ENCODE measurements at regions not wholly inside any gene's neighbourhood (a gene's known extent, or its start where the extent isn't known, plus 50 kb on each side); places are given as distances from the start of the nearest gene placed in this dataset.
"Not testable (repeated sequence)": the region's sequence is repeated elsewhere in the genome, so short reads cannot be mapped to it uniquely, and the experiment has no call there.

DNA sequence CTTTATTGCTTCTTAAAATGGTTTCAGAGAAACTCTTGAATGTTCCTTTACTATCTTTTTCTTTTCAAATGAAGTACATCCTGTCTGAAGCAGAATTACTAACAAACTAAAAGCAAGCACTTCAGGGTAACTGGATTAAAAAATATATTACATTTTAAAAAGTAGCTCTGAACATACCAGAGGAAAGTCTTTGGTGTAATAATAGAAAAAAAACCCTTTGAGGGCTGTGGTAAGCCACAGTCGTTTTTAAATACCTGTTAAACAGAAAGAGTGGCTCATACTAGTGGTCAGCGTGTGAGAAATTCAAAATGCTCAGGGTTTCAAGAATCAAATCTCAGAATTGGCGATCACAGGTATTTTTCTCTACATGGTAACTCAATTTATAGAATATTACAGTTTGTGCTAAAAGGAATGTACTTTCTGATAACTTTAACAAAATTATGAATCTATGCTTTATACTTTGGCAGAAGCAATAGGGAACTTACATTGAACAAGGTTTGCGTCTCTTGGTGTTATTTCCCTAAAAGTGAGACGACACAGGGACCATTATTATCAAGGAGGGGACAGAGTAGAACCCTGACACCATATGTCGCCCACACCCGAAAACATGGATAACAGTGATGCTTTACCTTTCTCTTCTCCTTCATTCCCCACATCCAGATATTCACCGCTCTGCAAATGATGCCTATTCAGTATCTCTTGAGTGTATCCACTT, 97.0 kb upstream of the DPH5 start:
- DNase-seq (ENCODE audit: low read depth), result no peak

DNA sequence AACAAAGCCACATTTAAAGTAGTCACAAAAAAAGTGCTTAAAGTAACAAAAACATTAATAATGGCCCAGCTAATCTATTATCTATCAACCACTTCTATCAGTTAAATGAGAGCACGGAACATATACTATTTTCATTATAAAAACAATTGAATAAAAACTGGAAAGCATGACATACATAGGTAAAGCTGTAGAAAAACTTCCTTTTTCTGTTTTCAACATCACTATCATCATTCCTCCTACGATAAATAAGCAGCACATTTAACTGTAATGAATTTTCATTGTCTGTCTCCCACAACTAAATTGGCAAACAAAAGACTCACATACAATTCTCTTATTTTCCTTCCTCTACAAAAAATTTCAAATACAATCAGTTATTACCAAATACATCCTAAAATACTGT, 96.4 kb upstream of the DPH5 start:
- DNase-seq (ENCODE audit: low read depth), result no peak

DNA sequence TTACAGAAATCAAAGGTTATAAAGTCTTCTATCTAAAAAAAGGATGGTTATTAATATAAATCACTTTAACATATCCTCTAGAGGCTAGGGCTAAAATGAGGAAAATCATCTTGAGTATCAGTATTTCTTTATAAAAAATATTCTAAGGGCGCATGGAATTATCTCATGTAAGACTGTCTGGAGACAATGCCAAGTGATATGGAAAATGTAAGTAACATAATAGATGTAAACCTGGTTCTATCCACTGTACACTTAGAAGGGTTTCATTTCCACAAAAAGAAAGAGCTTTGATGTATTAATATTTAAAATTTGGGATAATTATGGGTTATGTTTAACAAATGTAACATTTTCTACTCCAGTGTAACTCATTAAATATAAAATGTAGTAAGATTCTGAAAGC, 95.9 kb upstream of the DPH5 start:
- DNase-seq (ENCODE audit: low read depth), result no peak

DNA sequence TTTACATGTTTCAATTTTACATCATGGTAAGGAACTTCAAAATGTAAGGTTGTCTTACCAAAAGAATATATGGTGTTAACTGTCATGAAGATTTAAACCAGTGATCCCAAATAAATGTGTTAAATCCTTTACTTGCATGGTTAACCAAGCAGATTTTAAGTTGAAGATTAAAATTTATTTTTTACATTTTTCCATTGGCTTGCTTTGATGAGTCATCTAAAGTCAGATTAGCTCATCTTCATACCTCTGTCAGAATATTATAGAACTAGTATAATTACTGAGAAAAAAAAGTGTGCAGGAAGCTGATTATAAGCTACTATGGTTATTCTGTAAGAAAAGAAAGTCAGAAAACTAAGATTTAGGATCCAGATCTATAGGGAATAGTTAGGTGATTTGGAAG, 95.3 kb upstream of the DPH5 start:
- DNase-seq (ENCODE audit: low read depth), result no peak

DNA sequence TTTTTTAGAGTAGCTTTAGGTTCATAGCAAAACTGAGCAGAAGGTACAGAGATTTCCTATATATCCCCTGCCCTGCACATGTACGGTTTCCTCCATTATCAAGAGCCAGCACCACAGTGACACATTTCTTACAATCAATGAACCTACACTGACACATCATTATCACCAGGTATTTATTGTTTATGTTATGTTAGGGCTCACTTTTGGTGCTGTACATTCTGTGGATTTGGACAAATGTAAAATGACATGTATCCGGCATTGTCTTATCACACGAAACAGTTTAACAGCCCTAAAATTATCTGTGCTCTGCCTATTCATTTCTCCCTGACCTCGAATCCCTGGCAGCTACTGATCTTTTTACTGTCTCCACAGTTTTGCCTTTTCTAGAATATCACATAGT, 93.7 kb upstream of the DPH5 start:
- no peak for DNase-seq (ENCODE audit: low read depth)

DNA sequence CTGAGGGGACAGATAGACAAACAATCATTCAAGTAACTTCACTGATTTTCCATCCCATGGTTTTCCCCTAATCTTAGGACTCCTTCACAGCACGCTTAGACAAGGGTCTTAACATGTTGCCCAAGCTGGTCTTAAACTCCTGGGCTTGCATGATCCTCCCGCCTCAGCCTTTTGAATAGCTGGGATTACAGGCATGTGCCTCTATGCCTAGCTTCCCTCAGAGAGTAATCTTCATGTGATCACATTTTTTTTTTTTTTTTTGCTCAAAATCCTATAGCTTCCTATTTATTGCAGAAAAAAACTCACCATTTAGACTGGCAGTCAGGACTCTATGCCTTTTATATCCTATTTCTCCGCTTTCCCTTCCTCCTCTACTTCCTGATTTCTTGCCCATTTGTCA, 90.4 kb upstream of the DPH5 start:
- no peak for DNase-seq (ENCODE audit: low read depth)

DNA sequence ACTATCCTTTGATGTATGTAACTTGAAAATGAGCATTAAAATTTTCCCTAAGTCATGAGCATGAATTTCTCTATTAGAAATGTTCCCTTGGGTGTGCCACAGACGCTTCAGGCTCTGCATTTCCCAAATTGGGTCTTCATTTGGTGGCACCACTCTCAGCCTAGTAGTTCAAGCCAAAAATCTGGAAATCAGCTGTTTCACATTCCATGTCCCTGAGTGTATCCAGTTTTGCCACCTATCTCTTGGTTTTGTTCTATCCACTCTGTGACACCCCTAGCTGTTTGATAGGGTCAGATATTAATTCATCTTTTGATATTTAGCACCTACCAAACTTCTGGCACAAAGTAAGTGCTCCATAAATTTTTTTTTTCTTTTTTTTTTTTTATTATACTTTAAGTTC, 89.5 kb upstream of the DPH5 start:
- no peak for DNase-seq (ENCODE audit: low read depth)

DNA sequence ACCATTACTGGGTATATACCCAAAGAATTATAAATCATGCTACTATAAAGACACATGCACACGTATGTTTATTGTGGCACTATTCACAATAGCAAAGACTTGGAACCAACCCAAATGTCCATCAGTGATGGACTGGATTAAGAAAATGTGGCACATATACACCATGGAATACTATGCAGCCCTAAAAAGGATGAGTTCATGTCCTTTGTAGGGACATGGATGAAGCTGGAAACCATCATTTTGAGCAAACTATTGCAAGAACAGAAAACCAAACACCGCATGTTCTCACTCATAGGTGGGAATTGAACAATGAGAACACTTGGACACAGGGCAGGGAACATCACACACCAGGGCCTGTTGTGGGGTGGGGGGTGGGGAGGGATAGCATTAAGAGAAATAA, 88.5 kb upstream of the DPH5 start:
- not testable (repeated sequence) for DNase-seq (ENCODE audit: low read depth)

DNA sequence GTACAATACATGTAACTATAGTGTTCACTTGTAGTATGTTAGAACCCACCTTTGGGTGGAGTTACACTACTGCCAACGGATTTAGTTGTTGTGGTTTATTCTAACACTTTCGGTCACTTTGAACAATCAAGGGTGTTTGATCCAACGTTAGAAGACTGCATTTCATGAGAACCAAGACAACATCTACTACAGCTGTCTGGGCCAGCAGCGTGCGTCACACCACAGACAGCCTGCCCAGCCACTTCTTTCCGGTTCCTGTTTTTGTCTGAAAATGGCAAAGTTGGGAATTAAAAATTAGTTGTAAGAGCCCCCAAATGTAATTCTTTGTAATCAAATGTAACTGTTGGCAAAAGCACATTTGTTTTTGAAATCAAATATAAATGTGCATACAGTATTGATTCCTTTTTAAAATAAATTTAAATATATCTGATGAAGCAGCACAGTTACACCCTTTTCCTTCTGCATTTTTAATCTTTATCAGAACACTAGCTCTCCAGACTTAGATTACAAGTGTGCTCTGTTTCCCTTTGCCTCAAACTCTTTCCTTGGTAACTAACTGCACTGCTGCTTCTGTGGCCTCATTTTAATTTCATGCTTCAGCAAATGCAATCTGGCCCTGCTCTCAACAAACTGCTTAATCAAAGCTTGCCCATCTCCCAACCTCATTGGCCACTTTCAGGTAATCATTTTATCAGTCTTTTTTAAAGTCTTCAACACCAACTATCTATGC, 86.6 kb upstream of the DPH5 start:
- DNase-seq (ENCODE audit: low read depth), result peak; percentile 70

DNA sequence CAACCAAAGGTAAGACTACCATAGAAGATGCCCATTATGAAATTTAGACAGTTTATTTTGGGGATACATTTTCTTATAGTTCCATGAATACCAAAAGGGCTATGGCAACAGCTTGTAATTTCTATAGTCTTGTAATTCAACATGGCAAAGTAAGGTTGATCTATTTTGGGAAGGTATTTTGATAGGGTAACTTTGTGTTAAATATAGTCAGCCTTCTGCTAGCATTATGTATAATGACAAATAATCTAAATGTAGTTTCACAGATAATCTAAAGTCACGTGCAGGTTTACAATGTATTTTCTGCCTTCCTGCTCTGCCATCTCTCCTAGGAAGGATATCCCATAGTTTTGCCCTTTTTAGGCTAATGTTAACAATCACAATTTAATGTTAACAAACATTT, 85.9 kb upstream of the DPH5 start:
- DNase-seq (ENCODE audit: low read depth), result no peak

DNA sequence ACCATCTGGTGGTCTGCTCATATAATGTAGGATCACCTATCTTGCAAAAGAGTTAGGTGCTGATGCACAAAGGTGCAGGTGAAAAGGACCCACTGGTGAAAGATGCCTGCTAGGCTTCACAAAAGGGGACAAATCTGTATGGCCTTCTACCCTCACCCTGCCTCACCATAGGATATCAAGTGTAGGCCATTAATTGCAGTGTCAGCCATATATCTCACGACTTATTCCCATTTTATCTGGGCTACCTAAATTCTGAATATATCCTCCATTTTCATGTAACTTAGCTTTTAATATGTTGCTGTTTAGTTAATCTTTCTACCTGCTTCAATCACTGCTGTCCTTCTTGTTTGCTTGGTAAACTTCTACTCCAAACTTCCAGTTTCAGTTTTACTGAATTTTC, 84.2 kb upstream of the DPH5 start:
- DNase-seq (ENCODE audit: low read depth), result no peak

DNA sequence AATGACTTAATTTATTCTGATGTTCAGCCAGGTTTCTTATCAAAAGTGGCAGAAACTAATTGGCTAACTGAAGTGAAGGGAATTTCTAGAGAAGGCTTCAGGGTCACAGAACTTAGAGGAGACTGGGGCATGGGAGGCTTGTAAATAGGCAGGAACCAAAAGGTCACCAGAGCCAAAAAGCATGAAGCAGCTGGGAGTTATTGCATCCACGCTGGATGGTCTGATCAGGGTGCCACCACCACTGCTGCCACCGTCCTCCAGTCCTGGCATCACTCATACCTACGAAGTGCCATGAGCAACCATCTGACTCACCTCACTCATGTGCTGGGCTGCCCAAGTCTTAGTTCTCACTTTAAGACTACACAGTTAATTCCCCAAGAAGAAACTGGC, 82.5 kb upstream of the DPH5 start:
- no peak for DNase-seq (ENCODE audit: low read depth)

DNA sequence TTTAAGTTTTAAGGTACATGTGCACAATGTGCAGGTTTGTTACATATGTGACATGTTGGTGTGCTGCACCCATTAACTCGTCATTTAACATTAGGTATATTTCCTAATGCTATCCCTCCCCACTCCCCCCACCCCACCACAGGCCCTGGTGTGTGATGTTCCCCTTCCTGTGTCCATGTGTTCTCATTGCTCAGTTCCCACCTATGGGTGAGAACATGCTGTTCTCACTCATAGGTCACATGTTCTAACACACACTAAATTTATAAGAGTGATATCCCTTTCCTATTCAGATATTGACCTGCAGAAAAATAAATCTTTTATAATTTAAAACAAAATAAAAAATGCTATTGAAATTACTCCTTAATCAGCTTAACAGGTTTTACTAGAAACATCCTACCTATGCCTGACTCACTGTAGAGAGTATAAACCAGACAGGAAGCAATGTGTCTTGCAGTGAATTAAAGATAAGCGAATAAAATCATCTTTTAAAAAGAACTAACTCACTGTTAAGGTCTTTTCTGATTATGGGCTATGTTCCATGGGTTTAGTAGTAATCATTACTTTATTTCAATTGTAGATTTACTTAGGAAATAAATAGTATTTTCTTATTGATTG, 82.0 kb upstream of the DPH5 start:
- no peak for DNase-seq (ENCODE audit: low read depth)

DNA sequence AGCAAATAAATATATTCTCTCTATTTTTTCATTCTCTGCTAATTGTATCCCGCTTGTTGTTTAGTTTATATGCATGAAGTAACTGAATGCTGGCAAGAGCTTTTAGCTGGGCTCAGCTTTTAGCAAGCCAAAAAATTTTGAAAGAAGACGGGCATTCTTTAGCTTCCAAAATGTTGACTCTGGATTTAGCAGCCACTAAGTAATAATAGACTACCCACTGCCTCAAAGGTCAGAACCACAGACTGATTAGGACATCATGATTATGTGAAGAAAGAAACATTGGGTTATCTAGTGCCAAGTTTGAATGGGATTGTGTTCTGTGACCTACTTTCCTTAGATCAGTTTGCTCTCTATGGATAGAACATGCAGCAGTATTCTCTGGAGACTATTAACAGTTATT, 80.3 kb upstream of the DPH5 start:
- DNase-seq (ENCODE audit: low read depth), result no peak

DNA sequence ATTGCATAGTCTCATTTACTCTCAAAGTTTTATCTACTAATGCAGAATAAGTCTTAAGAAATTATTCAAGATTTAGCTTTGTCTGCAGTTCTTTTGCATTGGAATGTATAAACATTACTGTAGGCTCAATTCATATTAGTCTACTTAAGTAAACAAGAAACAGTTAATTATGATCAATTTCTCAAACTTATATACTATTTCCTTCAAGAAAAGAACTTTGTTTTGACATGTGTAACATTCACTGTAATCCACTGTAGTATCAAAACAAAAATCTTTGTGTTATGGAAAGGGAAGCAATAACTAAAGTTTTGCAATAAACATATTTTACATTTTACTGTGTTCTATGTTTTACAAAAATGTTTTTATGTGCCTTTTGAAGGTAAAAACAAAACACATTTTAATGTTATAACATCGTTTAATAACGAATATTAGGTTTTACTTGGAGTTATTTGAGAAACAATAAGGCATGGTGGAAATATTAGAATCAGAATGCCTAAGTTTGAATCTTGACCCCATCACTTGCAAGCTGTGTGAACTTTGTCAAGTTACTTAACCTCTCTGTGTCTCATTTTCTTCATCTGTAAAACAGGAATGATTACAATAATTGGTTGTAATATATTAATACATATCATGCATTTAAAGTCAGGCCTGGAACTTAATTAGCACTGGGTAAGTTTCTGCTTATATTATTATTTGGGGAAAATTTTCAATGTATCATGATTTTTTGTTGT, 77.0 kb upstream of the DPH5 start:
- DNase-seq (ENCODE audit: low read depth), result no peak

DNA sequence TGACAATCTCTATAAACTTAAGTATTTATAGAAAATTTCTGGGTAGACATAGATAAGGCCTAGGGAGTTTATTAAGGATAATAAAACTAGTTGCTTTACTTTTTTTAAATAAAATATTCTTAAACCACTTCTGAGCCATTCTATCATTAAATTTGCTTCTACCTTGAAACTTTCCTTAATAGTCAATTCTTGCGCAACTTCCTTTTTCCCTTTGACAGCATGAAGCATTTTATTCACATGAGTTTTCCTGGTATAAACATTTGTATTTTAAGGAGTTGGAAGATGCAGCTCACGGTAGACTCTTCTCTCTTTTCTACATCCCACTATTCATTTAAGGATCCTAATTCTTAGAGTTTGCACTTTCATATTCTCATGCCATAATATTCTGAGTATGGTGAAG, 75.8 kb upstream of the DPH5 start:
- no peak for DNase-seq (ENCODE audit: low read depth)

DNA sequence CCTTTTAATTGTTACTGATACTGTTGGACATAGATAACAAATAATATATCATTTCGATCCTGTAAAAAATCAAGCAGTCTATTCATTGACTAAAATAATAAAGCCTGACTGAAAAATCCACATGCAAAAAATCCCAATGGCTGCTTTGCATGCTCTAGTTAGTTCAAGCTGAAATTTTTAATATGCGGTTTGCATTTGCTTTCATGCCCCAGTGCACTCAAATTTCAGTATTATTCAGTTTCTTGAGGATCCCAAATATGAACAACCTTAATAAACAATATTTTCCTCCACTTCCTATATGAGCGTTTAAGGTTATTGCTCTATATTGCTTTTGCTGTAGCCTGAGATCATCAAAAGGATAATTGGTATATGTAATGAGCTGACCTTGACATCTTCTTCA, 75.1 kb upstream of the DPH5 start:
- DNase-seq (ENCODE audit: low read depth), result no peak

DNA sequence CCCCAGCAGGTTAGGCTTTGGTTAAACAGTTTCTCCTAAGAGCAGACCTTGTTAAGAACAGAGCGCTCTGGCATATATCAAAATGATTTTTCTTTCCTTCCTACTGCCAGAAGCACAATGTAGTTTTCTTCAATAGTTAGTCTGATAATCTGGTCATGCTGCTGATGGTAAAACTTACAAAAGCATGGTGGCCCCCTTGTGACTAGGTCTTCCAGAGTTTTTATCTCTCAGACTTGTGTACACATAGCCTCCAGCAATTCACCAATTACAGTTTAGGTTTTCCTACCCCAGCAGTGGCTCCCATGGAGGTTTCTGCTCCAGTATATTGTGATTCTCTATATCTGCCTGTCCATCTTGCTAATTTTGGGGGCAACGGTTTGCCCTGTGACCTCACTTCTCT, 73.3 kb upstream of the DPH5 start:
- no peak for DNase-seq (ENCODE audit: low read depth)

DNA sequence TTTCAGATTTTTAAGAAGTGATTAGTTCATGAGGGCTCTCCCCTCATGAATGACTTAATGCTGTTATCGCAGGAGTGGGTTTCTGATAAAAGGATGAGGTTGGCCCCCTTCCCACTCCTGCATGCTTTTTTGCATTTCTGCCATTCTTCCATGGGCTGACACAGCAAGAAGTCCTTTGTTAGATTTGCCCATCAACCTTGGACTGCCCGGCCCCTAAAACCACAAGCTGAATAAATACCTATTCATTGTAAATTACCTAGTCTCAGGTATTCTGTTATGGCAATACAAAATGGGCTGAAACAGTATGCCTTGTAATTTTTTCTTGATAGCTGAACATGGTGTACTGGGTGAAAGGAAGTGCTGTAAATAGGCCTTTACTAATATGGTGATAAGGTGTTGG, 72.7 kb upstream of the DPH5 start:
- DNase-seq (ENCODE audit: low read depth), result no peak

DNA sequence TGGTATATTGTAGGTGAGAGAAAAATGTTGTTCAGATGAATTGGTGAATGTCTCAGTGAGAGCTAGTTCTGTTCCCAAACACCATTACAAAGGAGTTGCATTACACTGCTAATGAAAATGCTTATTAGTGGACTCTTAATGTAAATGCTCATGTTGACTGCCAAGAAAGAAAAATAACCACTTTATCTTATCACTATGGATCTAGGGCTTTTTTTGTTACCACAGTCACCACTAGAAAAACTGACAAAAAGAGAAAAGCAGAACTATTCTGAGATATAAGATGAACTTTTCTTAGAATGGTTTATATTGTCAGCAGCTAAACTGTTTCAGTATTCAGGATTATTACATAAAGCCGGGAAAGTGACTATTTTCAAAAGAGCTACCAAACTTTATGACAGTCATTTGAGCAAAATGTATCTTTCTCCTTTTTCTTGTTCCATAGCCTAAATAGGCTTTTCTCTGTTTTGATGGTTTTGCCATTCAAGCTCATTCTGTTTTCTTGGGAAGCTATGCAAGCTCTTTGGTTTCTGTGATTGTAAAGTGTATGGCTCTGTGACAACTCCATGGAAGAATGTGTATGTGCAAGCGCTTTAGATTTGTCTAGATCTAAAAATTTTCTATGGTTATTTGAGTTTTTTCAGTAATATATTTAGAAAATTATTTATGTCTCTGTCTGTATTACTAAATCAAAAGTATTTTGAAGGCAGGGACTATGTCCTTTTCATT, 64.2 kb upstream of the DPH5 start:
- no peak for DNase-seq (ENCODE audit: low read depth)

DNA sequence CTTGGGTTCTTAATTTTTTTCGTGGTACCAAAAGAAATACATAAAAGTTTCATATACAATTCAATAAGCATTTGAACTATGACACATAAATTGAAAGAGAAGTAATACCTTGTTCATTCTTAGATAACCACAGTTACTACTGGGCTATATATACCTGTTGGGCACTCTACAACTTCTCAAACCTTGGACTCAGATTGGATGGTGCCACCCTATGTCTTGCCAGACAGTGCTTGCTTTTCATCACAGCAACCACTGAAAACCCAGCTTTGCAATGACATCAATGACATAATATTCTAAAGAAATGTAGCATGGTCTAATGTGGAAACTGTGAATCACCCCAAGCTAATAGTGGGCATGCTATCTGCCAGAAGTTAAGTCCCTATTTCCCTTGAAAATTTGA, 62.8 kb upstream of the DPH5 start:
- no peak for DNase-seq (ENCODE audit: low read depth)

DNA sequence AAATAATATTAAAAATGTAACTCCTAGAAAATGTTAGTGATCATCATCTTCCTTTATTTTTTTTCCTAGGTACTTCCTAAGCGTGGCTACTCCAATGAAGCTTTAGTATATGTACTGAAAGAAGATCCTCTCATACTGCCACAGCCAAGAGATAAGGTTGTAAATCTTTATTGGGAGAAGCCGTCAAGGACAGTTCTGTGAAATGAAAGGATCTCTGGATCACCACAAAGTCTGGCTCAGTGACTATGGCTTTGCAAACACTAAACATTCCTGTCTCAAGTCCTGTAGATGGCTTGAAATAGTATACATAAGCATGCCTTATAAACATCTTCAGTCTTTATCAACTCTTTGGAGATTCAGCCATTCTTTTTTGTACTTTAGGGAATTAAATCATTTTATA, 61.2 kb upstream of the DPH5 start:
- no peak for DNase-seq (ENCODE audit: low read depth)
